HepG2 (cell line): ENCODE measurements at regions not wholly inside any gene's neighbourhood (a gene's known extent, or its start where the extent isn't known, plus 50 kb on each side); places are given as distances from the start of the nearest gene placed in this dataset.

ENCODE experiments used
- ATAC-seq: fragments of 200-7000 bp; cut with Tn5 transposase; 3 replicates; pipeline ENCODE4 v1.9.1; 2020; ENCODE audit warnings: mild to moderate bottlenecking, moderate library complexity
- BruUV-seq: library from RNA; stranded (reverse); fragments of 400-500 nt; replicated peaks from 2 replicates; lab custom pipeline; 2021; lab: Mats Ljungman, UMichigan
- CTCF ChIA-PET: fragments of 300-600 bp; formaldehyde crosslinking; extraction: SDS; loops from one replicate; lab custom pipeline; 2021; ENCODE audit warnings: low total read pairs, inconsistent platforms, low intra/inter-chr PET ratio; lab: Yijun Ruan, JAX
- POLR2A ChIA-PET: fragments of 350-600 bp; sonication (Branson Sonifier 250); formaldehyde crosslinking; loops from one replicate; lab custom pipeline; 2020; ENCODE audit warnings: antibody characterized with exemption, inconsistent platforms; lab: Yijun Ruan, JAX
- DNase-seq: peaks from one replicate; pipeline ENCODE4 v3.0.0-alpha.2; 2015; ENCODE audit warnings: low spot score
- FAIRE-seq: peaks from 3 replicates; lab custom pipeline; 2011; peaks lifted over from hg19 to GRCh38; lab: Jason Lieb, UNC
- H2AFZ ChIP-seq: one replicate; pipeline ENCODE4 v1.6.1; 2011; ENCODE audit warnings: low read length, inconsistent platforms
- H3K27ac ChIP-seq: fragments of 300-600 bp; 3 replicates; pipeline ENCODE4 v1.8.0; 2011; ENCODE audit warnings: mixed run types, mild to moderate bottlenecking, mixed read lengths, low read length, inconsistent platforms; ENCODE audit not compliant: insufficient read depth; ENCODE audit errors: extremely low read length
- H3K27me3 ChIP-seq, 2 experiments: fragments of 200-600 bp in 1 of 2; 2 replicates in 1 of 2; 3 replicates in 1 of 2; pipeline versions ENCODE4 v1.6.0 to v1.8.0; 2011; ENCODE audit warnings: low read length in 2 of 2, mild to moderate bottlenecking in 2 of 2, moderate library complexity in 2 of 2, inconsistent platforms in 1 of 2; ENCODE audit not compliant: insufficient read depth in 2 of 2, control insufficient read depth in 1 of 2
- H3K36me3 ChIP-seq, 2 experiments: fragments of 200-600 bp in 1 of 2; replicated peaks in 1 of 2; 2 replicates in 1 of 2; 3 replicates in 1 of 2; pipeline versions ENCODE4 v1.5.1 to v1.8.0; 2011; ENCODE audit warnings: low read length in 2 of 2, inconsistent platforms in 1 of 2; ENCODE audit not compliant: insufficient read depth in 2 of 2, control insufficient read depth in 1 of 2
- H3K4me1 ChIP-seq: 2 replicates; pipeline ENCODE4 v1.5.1; 2012; ENCODE audit warnings: low read length, inconsistent platforms; ENCODE audit not compliant: insufficient read depth
- H3K4me2 ChIP-seq: 2 replicates; pipeline ENCODE4 v1.6.0; 2011; ENCODE audit warnings: low read depth, low read length, inconsistent platforms
- H3K4me3 ChIP-seq, 3 experiments: fragments of 200-600 bp in 1 of 3; sonication (generic), shearing (Covaris generic) in 1 of 3; replicated peaks in 1 of 3; 2 replicates each; pipeline ENCODE4 v1.5.1; 2011 to 2016; ENCODE audit warnings: low read length in 3 of 3, inconsistent platforms in 2 of 3, low read depth in 2 of 3, mild to moderate bottlenecking in 2 of 3, control low read depth in 1 of 3, mixed read lengths in 1 of 3; ENCODE audit not compliant: insufficient read depth in 1 of 3
- H3K79me2 ChIP-seq: one replicate; pipeline ENCODE4 v1.6.1; 2011; ENCODE audit warnings: low read length, inconsistent platforms; ENCODE audit not compliant: insufficient read depth
- H3K9ac ChIP-seq: 2 replicates; pipeline ENCODE4 v1.6.0; 2011; ENCODE audit warnings: mild to moderate bottlenecking, low read depth, low read length, inconsistent platforms; ENCODE audit not compliant: insufficient read depth
- H3K9me3 ChIP-seq: 2 replicates; pipeline ENCODE4 v1.5.1; 2012; ENCODE audit warnings: mild to moderate bottlenecking, low read length
- H4K20me1 ChIP-seq: 2 replicates; pipeline ENCODE4 v1.6.0; 2011; ENCODE audit warnings: inconsistent platforms, mild to moderate bottlenecking, low read length, moderate library complexity; ENCODE audit not compliant: insufficient read depth
- CBX2 ChIP-seq, 2 experiments: fragments of 200-600 bp in 1 of 2; sonication (generic); formaldehyde crosslinking in 1 of 2; IDR thresholded peaks; 2 replicates each; pipeline versions ENCODE4 v1.7.0 to v1.8.1; 2018 to 2022; ENCODE audit warnings: low read depth in 2 of 2, low read length in 1 of 2, mild to moderate bottlenecking in 1 of 2, missing genetic modification reagents in 1 of 2
- GFI1 ChIP-seq: sonication (generic); formaldehyde crosslinking; IDR thresholded peaks from 2 replicates; pipeline ENCODE4 v1.5.0; 2020; ENCODE audit warnings: missing genetic modification reagents, mild to moderate bottlenecking, borderline replicate concordance
- HNRNPUL1 ChIP-seq: fragments of 200-400 bp; formaldehyde crosslinking; IDR thresholded peaks from 2 replicates; pipeline ENCODE4 v1.6.1; 2017; ENCODE audit warnings: low read depth, mild to moderate bottlenecking, low read length, moderate library complexity
- HOXA3 ChIP-seq: sonication (generic); formaldehyde crosslinking; IDR thresholded peaks from 2 replicates; pipeline ENCODE4 v1.5.0; 2020; ENCODE audit warnings: missing genetic modification reagents
- MXD4 ChIP-seq: IDR thresholded peaks from 2 replicates; pipeline ENCODE4 v1.6.1; 2016; ENCODE audit warnings: mild to moderate bottlenecking, missing biosample characterization, missing genetic modification reagents
- PITX1 ChIP-seq: sonication (generic); formaldehyde crosslinking; IDR thresholded peaks from 2 replicates; pipeline ENCODE4 v1.5.1; 2020; ENCODE audit warnings: mild to moderate bottlenecking, missing genetic modification reagents
- RFX3 ChIP-seq: IDR thresholded peaks from 2 replicates; pipeline ENCODE4 v1.6.1; 2016; ENCODE audit warnings: missing biosample characterization, missing genetic modification reagents
- TCF7L2 ChIP-seq: IDR thresholded peaks from 2 replicates; pipeline ENCODE4 v1.6.1; 2011; ENCODE audit warnings: mild to moderate bottlenecking, low read depth, low read length, moderate library complexity
- WGBS: methylation state at CpG from one replicate; pipeline ENCODE4 v1.1.6; 2017; ENCODE audit warnings: low lambda C conversion rate; 5-methylcytosine and 5-hydroxymethylcytosine counted together
- in situ Hi-C: cut with HindIII; loops from 2 replicates; pipeline ENCODE4 v1.10.0; 2017; ENCODE audit warnings: low pct_unique_long_range_greater_than_20kb; ENCODE audit not compliant: extremely low pct_ligation_motif_present
- intact Hi-C: fragments of 100-400 bp; cut with micrococcal nuclease; formaldehyde crosslinking; loops from one replicate; pipeline ENCODE4 v1.10.0; 2022; ENCODE audit not compliant: unreplicated experiment
- TF ChIP-seq, protein P1 (sequence below): sonication (generic); formaldehyde crosslinking; IDR thresholded peaks from 2 replicates; pipeline ENCODE4 v1.9.0; 2022; ENCODE audit warnings: low read depth, missing genetic modification reagents
- TF ChIP-seq, protein P2 (sequence below), 2 experiments: fragments of 450-650 bp in 1 of 2; sonication (generic) in 1 of 2; formaldehyde crosslinking; IDR thresholded peaks; 2 replicates each; pipeline versions ENCODE4 v1.5.0 to v1.8.0; 2020 to 2022; ENCODE audit warnings: mild to moderate bottlenecking in 1 of 2, missing genetic modification reagents in 1 of 2
- TF ChIP-seq, protein P3 (sequence below): sonication (generic); formaldehyde crosslinking; IDR thresholded peaks from 2 replicates; pipeline ENCODE4 v1.5.0; 2020; ENCODE audit warnings: mild to moderate bottlenecking, missing genetic modification reagents
- TF ChIP-seq, protein P4 (sequence below): sonication (generic); formaldehyde crosslinking; conservative IDR thresholded peaks from 2 replicates; pipeline ENCODE4 v1.8.0; 2022; ENCODE audit warnings: missing genetic modification reagents

DNA sequence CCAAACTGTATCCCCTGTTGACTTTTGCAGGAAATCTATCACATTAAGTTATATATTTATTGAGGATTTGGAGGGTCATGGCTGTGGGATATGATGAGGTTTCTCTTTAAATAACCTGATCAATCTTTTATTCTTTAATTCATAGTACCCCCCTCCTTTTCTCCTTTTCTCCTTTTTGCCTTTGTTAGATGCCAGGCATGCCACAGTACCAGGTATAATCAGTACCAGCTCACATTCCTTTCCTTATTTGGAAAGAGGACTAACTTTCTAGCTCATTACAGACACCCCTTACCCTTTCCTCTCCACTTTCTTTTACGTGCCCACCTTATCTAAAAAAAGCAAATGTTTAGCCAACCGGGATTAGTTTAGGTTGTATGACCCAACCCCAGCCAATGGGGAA lies 326.4 kb upstream of the NAALADL2 start:
- CTCF ChIA-PET: no interaction called here
- intact Hi-C loops: no loop called here
- H2AFZ ChIP-seq: no peak overlapping the region
- TF ChIP-seq PITX1 (CRISPR knock-in tag): no peak
- TF ChIP-seq, protein P1, sequence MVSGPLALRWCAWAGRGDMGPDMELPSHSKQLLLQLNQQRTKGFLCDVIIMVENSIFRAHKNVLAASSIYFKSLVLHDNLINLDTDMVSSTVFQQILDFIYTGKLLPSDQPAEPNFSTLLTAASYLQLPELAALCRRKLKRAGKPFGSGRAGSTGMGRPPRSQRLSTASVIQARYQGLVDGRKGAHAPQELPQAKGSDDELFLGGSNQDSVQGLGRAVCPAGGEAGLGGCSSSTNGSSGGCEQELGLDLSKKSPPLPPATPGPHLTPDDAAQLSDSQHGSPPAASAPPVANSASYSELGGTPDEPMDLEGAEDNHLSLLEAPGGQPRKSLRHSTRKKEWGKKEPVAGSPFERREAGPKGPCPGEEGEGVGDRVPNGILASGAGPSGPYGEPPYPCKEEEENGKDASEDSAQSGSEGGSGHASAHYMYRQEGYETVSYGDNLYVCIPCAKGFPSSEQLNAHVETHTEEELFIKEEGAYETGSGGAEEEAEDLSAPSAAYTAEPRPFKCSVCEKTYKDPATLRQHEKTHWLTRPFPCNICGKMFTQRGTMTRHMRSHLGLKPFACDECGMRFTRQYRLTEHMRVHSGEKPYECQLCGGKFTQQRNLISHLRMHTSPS (CRISPR knock-in tag): no peak
- TF ChIP-seq, protein P2, sequence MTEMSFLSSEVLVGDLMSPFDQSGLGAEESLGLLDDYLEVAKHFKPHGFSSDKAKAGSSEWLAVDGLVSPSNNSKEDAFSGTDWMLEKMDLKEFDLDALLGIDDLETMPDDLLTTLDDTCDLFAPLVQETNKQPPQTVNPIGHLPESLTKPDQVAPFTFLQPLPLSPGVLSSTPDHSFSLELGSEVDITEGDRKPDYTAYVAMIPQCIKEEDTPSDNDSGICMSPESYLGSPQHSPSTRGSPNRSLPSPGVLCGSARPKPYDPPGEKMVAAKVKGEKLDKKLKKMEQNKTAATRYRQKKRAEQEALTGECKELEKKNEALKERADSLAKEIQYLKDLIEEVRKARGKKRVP (CRISPR knock-in tag; IDR thresholded peaks at IDR 0.05): no peak
- TF ChIP-seq CBX2 (IDR thresholded peaks at IDR 0.05; ENCODE audit: low read depth, low read length): no peak
- TF ChIP-seq CBX2 (CRISPR knock-in tag; IDR thresholded peaks at IDR 0.05; ENCODE audit: low read depth): no peak
- POLR2A ChIA-PET: no interaction called here
- FAIRE-seq (no peak), DNase-seq (no peak), ATAC-seq (no peak)
- H3K9ac ChIP-seq: no peak overlapping the region
- no peaks in the 10 kb centered on the region for H3K79me2 ChIP-seq
- H3K27ac ChIP-seq: no peak overlapping the region
- H3K4me1 ChIP-seq: no peaks in the 10 kb centered on the region
- H4K20me1 ChIP-seq: no peaks in the 10 kb centered on the region
- BruUV-seq: no TSS peak
- in situ Hi-C loops: no loop called here
- no peak overlapping the region for H3K4me2 ChIP-seq
- no peaks in the 10 kb centered on the region for H3K36me3 ChIP-seq
- no peaks in the 10 kb centered on the region for H3K9me3 ChIP-seq
- 45% methylated on average over 2 of the region's 2 CpGs for WGBS
- no peak overlapping the region for H3K4me3 ChIP-seq
- no peaks in the 10 kb centered on the region for H3K27me3 ChIP-seq

DNA sequence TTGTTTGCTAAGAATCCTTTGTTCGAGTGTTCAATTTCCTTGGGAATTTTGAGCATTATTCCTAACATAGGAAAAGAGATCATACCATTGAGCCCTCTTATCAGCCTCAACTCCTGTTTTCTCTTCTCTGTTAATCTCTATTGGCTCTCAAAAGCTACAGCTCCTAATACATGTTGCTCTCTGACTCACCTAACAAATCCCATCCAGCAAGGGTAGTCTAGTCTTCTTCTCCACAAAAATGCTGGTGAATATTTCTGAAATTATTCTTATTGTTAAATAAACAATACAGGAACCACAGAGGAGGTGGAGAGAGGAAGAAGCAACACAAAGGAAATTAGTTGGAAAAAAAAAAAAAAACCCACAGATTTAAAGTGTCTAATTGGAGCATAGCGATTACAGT lies 325.8 kb upstream of the NAALADL2 start:
- Histone ChIP-seq H3K79me2 (no peaks in the 10 kb centered on the region), H3K27me3 (no peaks in the 10 kb centered on the region), H3K9me3 (no peaks in the 10 kb centered on the region), H3K4me3 (no peak overlapping the region), H3K4me2 (no peak overlapping the region), H3K27ac (no peak overlapping the region), H4K20me1 (no peaks in the 10 kb centered on the region), H3K36me3 (no peaks in the 10 kb centered on the region), H2AFZ (no peak overlapping the region), H3K4me1 (no peaks in the 10 kb centered on the region), H3K9ac (no peak overlapping the region)
- DNase-seq (no peak), FAIRE-seq (no peak), ATAC-seq (no peak)
- ChIA-PET POLR2A (no interaction called here), CTCF (no interaction called here)
- in situ Hi-C loops (no loop called here), intact Hi-C loops (no loop called here)
- BruUV-seq: no TSS peak
- 1% methylated on average over 2 of the region's 2 CpGs for WGBS
- no peak for TF ChIP-seq HNRNPUL1
- TF ChIP-seq TCF7L2: no peak
- TF ChIP-seq RFX3 (CRISPR knock-in tag): no peak
- TF ChIP-seq GFI1 (CRISPR knock-in tag): no peak
- TF ChIP-seq MXD4 (CRISPR knock-in tag): no peak
- TF ChIP-seq, protein P3, sequence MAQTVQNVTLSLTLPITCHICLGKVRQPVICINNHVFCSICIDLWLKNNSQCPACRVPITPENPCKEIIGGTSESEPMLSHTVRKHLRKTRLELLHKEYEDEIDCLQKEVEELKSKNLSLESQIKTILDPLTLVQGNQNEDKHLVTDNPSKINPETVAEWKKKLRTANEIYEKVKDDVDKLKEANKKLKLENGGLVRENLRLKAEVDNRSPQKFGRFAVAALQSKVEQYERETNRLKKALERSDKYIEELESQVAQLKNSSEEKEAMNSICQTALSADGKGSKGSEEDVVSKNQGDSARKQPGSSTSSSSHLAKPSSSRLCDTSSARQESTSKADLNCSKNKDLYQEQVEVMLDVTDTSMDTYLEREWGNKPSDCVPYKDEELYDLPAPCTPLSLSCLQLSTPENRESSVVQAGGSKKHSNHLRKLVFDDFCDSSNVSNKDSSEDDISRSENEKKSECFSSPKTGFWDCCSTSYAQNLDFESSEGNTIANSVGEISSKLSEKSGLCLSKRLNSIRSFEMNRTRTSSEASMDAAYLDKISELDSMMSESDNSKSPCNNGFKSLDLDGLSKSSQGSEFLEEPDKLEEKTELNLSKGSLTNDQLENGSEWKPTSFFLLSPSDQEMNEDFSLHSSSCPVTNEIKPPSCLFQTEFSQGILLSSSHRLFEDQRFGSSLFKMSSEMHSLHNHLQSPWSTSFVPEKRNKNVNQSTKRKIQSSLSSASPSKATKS (CRISPR knock-in tag): no peak
- TF ChIP-seq, protein P4, sequence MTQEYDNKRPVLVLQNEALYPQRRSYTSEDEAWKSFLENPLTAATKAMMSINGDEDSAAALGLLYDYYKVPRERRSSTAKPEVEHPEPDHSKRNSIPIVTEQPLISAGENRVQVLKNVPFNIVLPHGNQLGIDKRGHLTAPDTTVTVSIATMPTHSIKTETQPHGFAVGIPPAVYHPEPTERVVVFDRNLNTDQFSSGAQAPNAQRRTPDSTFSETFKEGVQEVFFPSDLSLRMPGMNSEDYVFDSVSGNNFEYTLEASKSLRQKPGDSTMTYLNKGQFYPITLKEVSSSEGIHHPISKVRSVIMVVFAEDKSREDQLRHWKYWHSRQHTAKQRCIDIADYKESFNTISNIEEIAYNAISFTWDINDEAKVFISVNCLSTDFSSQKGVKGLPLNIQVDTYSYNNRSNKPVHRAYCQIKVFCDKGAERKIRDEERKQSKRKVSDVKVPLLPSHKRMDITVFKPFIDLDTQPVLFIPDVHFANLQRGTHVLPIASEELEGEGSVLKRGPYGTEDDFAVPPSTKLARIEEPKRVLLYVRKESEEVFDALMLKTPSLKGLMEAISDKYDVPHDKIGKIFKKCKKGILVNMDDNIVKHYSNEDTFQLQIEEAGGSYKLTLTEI: no peak
- TF ChIP-seq HOXA3 (CRISPR knock-in tag): no peak
